HFFc6 (cell line): ENCODE measurements at regions not wholly inside any gene's neighbourhood (a gene's known extent, or its start where the extent isn't known, plus 50 kb on each side); places are given as distances from the start of the nearest gene placed in this dataset.

Experiments
- DNase-seq: peaks from one replicate; pipeline ENCODE4 v3.0.0-alpha.2; 2018
- H3K27ac Mint-ChIP-seq: 2 replicates; pipeline ENCODE4 v1.8.0; 2020; ENCODE audit warnings: mild to moderate bottlenecking, mixed read lengths
- H3K27me3 Mint-ChIP-seq: 2 replicates; pipeline ENCODE4 v1.8.0; 2021; ENCODE audit warnings: mild to moderate bottlenecking, moderate library complexity, mixed read lengths; ENCODE audit not compliant: insufficient read depth
- H3K36me3 Mint-ChIP-seq: 2 replicates; pipeline ENCODE4 v1.8.0; 2021; ENCODE audit warnings: low read depth, mixed read lengths
- H3K4me1 Mint-ChIP-seq: 2 replicates; pipeline ENCODE4 v1.8.0; 2020; ENCODE audit warnings: low read depth, mixed read lengths
- H3K4me3 Mint-ChIP-seq: 2 replicates; pipeline ENCODE4 v1.8.0; 2020; ENCODE audit warnings: mild to moderate bottlenecking, moderate library complexity, mixed read lengths
- H3K9me3 Mint-ChIP-seq: 2 replicates; pipeline ENCODE4 v1.8.0; 2020; ENCODE audit warnings: mild to moderate bottlenecking, mixed read lengths
- TF ChIP-seq, protein P1 (sequence below): fragments of 200-600 bp; sonication (generic); IDR thresholded peaks from 2 replicates; pipeline ENCODE4 v1.5.0; 2021; ENCODE audit warnings: antibody characterized with exemption, mild to moderate bottlenecking

DNA sequence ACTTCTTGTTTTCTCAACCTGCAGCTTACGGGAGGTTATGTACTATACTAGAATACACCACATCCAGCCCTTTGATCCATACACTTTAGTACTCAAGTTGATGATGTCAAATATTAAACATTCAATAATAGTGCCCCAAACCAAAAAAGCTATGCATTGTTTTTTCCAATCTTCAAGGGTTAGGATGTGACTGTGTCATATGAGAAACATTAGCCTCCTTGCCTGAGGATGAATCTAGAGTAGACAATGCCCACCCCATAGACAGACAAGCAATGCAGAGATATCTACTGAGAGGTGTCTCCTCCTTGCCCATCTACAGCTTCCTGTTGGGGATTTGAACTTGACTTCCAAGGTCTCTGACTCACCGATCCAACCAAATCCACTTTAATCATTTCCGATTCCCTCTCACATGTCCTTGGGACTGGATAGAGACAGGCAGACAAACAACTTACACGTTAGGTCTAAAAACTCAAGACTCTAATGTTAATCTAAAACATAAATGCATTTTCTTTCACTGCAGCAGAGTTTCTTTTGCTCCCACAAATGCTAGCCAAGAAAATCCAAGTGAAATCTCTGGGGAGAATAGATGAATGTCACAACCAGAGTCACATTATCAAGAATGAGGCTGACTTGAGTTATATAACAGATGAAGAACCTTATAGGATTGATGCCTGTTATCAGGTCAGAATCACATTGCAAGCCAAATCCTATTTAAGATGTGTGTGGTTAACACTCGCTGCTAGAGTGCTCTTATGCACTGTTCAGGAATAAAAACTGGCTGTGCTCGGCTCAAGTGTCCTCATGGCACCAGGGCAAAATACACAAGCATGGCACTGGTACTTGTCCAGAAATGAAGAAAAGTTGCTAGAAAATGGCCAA is 75.5 kb upstream of the TNFAIP3 start:
- TF ChIP-seq, protein P1, sequence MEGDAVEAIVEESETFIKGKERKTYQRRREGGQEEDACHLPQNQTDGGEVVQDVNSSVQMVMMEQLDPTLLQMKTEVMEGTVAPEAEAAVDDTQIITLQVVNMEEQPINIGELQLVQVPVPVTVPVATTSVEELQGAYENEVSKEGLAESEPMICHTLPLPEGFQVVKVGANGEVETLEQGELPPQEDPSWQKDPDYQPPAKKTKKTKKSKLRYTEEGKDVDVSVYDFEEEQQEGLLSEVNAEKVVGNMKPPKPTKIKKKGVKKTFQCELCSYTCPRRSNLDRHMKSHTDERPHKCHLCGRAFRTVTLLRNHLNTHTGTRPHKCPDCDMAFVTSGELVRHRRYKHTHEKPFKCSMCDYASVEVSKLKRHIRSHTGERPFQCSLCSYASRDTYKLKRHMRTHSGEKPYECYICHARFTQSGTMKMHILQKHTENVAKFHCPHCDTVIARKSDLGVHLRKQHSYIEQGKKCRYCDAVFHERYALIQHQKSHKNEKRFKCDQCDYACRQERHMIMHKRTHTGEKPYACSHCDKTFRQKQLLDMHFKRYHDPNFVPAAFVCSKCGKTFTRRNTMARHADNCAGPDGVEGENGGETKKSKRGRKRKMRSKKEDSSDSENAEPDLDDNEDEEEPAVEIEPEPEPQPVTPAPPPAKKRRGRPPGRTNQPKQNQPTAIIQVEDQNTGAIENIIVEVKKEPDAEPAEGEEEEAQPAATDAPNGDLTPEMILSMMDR, result no peak
- no peak for DNase-seq

DNA sequence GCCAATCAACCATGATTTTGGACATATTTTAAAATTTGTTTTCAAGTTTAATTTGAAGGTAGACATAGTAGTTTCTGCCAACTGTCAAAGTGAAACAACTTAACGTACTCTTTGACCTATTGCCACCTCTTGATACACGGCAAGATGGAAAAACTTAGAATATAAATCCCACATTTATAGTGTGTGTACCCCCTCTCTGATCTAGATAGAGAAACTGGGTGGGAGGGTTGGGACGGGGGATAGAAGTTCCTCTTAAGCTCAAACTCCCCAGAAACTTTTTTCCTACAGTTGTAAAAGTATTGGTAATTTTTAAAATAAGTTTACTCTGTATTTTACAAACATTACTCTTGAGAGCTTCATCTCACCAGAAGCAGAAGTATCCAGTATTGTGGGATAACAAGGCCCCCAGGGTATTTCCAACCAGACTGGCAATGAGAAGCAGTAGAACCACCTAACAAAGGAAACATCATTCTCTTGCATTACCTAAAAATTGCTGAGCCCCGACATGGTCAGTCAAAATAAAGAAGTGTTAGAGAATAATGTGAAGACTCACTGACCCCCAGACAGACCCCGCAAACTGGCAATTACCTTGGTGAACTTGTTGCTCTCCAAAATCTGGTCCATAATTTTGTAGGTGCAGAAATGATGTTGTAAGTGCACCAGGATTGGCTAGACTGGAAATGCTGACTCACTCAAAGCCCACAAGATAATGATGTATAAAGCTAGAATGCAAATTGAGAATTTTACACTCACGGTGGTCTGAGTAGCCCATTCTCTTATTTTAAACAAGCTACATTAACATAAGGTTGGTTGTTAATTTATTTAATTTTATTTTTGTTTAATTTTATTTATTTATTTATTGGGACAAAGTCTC is 74.7 kb upstream of the TNFAIP3 start:
- TF ChIP-seq, protein P1, result no peak
- Mint-ChIP-seq H3K4me3 (no peak overlapping the region), H3K36me3 (no peaks in the 10 kb centered on the region), H3K27me3 (no peaks in the 10 kb centered on the region; the same call in 1 of the 2 replicates), H3K27ac (no peak overlapping the region), H3K4me1 (no peaks in the 10 kb centered on the region), H3K9me3 (no peaks in the 10 kb centered on the region; the same call in 1 of the 2 replicates)
- no peak for DNase-seq

More for the DNA sequence above, 75.5 kb upstream of the TNFAIP3 start:
- Mint-ChIP-seq H3K4me3 (no peak overlapping the region), H3K9me3 (no peaks in the 10 kb centered on the region; the same call in 1 of the 2 replicates), H3K36me3 (no peaks in the 10 kb centered on the region), H3K27me3 (peaks cover 2% of the 10 kb centered on the region; the same call in 1 of the 2 replicates), H3K27ac (no peak overlapping the region), H3K4me1 (no peaks in the 10 kb centered on the region)

DNA sequence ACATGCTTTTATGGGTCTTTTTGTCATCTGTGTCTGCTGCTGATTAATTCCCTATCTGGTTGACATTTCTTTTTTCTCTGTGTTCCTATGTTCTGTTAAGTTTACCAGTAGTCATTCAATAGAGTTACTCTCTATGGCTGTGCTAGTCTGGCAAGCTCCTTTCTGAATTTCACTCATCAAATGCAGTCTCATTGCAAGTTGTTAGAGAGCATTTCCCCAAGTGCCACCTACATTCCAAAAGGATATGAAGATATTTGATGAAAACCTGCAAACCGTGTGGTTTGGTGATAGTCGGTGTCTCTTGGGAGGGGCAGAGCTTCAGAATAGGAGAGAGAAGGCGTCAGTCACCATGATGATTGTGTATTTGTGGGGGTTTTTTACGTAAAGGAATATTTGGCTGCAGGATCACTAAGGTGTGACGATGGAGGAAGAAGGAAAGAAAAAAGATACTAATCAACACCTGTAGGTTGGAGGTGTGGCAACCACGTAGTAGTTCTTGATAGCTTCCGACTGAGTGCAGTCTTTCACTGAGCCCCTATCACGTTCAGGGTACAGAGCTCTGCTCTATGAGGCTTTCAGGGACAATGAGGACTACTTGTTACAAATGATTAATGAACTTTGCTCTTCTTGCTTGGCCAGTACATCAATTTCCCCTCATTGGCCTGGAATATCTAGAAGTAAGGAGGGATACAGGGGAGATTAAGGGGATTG is 73.1 kb upstream of the TNFAIP3 start:
- TF ChIP-seq, protein P1, result no peak
- Mint-ChIP-seq H3K36me3 (no peaks in the 10 kb centered on the region), H3K4me1 (no peaks in the 10 kb centered on the region; the same call in 1 of the 2 replicates), H3K27me3 (no peaks in the 10 kb centered on the region; the same call in 1 of the 2 replicates), H3K9me3 (no peaks in the 10 kb centered on the region; the same call in 1 of the 2 replicates), H3K27ac (no peak overlapping the region), H3K4me3 (no peak overlapping the region)
- no peak for DNase-seq

DNA sequence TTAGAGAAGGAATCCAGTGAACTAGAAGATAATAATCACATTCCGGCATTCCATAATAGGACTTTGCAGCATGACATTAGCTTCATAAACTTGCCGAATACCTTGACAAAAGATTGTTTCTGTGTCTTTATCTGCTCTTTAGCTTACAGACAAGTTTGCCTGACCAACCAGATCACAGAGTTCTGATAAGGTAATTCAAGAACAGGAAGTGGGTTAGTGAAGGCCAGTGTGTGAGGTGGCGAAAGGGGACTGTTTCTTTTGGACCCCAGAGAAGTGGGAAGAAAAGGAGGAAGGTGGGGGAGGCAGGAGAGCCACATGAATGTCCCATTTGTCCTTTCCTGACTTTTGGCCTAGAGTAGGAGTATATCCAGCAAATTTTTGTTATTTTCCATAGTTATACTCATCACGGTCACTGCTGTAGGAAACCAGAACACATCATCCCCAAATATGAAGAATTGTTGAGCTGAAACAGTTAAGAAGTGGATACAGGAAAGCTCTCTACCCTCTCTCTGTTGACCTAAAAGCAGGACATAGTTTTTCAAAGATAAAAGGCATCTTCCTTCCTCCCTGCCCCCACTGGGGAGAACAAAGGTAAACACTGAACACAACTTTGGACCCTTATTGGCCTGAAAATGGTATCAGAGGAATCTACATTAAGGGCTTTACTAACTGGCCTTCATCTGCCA is 72.4 kb upstream of the TNFAIP3 start:
- H3K9me3 Mint-ChIP-seq, result no peaks in the 10 kb centered on the region; the same call in 1 of the 2 replicates
- TF ChIP-seq, protein P1, result no peak
- no peaks in the 10 kb centered on the region for H3K36me3 Mint-ChIP-seq
- no peak for DNase-seq
- no peak overlapping the region for H3K4me3 Mint-ChIP-seq
- H3K4me1 Mint-ChIP-seq, result no peaks in the 10 kb centered on the region; the same call in 1 of the 2 replicates
- no peak overlapping the region for H3K27ac Mint-ChIP-seq
- no peaks in the 10 kb centered on the region for H3K27me3 Mint-ChIP-seq

DNA sequence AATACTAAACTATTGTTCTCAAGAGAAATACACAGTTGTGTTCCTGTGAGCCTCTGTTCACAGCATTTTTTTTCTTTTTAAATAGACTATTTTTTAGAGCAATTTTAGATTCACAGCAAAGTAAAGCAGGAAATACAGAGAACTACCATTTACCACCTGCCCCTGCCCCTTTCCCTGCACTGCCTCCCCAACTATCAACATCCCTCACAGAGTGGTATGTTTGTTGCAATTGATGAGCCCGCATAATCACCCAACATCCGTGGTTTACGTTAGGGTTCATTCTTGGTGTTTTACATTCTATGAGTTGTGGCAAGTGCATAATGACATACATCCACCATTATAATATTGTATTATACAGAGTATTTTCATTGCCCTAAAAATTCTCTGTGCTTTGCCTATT is 71.6 kb upstream of the TNFAIP3 start:
- no peaks in the 10 kb centered on the region for H3K27me3 Mint-ChIP-seq
- H3K4me3 Mint-ChIP-seq, result no peak overlapping the region
- H3K27ac Mint-ChIP-seq, result no peak overlapping the region
- no peak for DNase-seq
- no peaks in the 10 kb centered on the region; the same call in 1 of the 2 replicates for H3K4me1 Mint-ChIP-seq
- no peaks in the 10 kb centered on the region for H3K9me3 Mint-ChIP-seq
- no peaks in the 10 kb centered on the region for H3K36me3 Mint-ChIP-seq
- TF ChIP-seq, protein P1, result no peak
